ENCODE measurements at regions not wholly inside any gene's neighbourhood (a gene's known extent, or its start where the extent isn't known, plus 50 kb on each side); places are given as distances from the start of the nearest gene placed in this dataset.
"Not testable (repeated sequence)": the region's sequence is repeated elsewhere in the genome, so short reads cannot be mapped to it uniquely, and the experiment has no call there.

DNA sequence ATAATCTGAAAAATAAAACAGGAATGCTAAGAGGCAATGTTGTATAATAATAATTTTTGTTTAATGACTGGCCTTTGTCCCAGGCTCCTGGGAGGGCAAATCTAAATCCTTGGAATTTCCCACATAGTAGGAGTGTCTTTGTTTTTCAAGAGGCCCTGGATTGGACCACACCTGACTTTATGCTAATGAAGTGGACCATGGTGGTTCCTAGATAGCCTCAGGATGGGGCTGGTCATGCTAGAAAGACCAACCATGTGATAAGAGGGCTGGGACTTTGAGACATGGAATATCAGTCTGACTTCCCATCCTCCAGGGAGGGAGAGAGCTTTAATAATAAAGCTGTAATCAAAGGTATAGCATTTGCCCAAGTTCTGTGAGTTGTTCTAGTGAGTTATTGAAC is 138.2 kb upstream of the RAB4A start:
- Mint-ChIP-seq H3K36me3 (ENCODE audit: low read depth) (peaks cover 3% of the 10 kb centered on the region), H3K27me3 (ENCODE audit: low read depth) (no peaks in the 10 kb centered on the region), H3K4me3 (no peak overlapping the region), H3K4me1 (peaks cover 8% of the 10 kb centered on the region), H3K9me3 (peaks cover 10% of the 10 kb centered on the region), H3K27ac (ENCODE audit: unreplicated experiment) (no peak overlapping the region)
- DNase-seq (ENCODE audit: low read depth, low spot score), result no peak
- TF ChIP-seq, protein P1, sequence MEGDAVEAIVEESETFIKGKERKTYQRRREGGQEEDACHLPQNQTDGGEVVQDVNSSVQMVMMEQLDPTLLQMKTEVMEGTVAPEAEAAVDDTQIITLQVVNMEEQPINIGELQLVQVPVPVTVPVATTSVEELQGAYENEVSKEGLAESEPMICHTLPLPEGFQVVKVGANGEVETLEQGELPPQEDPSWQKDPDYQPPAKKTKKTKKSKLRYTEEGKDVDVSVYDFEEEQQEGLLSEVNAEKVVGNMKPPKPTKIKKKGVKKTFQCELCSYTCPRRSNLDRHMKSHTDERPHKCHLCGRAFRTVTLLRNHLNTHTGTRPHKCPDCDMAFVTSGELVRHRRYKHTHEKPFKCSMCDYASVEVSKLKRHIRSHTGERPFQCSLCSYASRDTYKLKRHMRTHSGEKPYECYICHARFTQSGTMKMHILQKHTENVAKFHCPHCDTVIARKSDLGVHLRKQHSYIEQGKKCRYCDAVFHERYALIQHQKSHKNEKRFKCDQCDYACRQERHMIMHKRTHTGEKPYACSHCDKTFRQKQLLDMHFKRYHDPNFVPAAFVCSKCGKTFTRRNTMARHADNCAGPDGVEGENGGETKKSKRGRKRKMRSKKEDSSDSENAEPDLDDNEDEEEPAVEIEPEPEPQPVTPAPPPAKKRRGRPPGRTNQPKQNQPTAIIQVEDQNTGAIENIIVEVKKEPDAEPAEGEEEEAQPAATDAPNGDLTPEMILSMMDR (conservative IDR thresholded peaks at IDR 0.05), result no peak

DNA sequence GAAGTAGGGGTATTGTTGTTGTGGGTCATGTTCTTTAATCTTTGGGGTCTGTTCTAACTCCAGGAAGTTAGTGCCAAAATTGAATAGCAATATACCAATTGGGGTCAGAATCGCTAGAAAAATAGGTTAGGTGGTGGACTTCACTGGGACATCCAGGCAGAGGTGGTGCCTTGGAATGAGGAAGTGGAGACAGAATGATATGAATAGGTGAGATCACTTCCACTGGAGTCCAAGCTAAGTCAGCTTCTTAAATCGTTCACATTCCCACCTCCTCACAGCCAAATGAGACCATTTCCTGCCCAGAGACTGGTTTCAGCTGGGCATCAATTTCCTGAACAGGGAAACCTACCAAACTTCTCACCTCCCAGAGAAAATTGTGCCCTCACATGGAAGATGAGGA is 137.8 kb upstream of the RAB4A start:
- no peak for DNase-seq (ENCODE audit: low read depth, low spot score)
- H3K9me3 Mint-ChIP-seq, result peaks cover 10% of the 10 kb centered on the region
- TF ChIP-seq, protein P1 (conservative IDR thresholded peaks at IDR 0.05), result no peak
- no peak overlapping the region for H3K27ac Mint-ChIP-seq (ENCODE audit: unreplicated experiment)
- peaks cover 2% of the 10 kb centered on the region for H3K27me3 Mint-ChIP-seq (ENCODE audit: low read depth)
- H3K4me1 Mint-ChIP-seq, result peaks cover 8% of the 10 kb centered on the region
- no peak overlapping the region for H3K4me3 Mint-ChIP-seq
- peaks cover 3% of the 10 kb centered on the region for H3K36me3 Mint-ChIP-seq (ENCODE audit: low read depth)

DNA sequence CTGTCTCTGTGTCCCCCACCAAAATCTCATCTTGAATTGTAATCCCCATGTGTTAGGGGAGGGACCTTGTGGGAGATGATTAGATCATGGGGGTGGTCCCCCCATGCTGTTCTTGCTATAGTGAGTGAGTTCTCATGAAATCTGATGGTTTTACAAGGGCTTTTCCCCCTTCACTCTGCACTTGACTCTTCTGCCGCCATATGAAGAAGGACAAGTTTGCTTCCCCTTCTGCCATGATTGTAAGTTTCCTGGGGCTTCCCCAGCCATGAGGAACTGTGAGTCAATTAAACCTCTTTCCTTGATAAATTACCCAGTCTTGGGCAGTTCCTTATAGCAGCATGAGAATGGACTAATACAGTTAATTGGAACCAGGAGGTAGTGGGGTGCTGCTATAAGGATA is 137.1 kb upstream of the RAB4A start:
- peaks cover 10% of the 10 kb centered on the region for H3K9me3 Mint-ChIP-seq
- peaks cover 3% of the 10 kb centered on the region for H3K27me3 Mint-ChIP-seq (ENCODE audit: low read depth)
- TF ChIP-seq, protein P1 (conservative IDR thresholded peaks at IDR 0.05), result no peak
- peaks cover 8% of the 10 kb centered on the region for H3K4me1 Mint-ChIP-seq
- H3K4me3 Mint-ChIP-seq, result no peak overlapping the region
- H3K36me3 Mint-ChIP-seq (ENCODE audit: low read depth), result peaks cover 3% of the 10 kb centered on the region
- no peak for DNase-seq (ENCODE audit: low read depth, low spot score)
- no peak overlapping the region for H3K27ac Mint-ChIP-seq (ENCODE audit: unreplicated experiment)

DNA sequence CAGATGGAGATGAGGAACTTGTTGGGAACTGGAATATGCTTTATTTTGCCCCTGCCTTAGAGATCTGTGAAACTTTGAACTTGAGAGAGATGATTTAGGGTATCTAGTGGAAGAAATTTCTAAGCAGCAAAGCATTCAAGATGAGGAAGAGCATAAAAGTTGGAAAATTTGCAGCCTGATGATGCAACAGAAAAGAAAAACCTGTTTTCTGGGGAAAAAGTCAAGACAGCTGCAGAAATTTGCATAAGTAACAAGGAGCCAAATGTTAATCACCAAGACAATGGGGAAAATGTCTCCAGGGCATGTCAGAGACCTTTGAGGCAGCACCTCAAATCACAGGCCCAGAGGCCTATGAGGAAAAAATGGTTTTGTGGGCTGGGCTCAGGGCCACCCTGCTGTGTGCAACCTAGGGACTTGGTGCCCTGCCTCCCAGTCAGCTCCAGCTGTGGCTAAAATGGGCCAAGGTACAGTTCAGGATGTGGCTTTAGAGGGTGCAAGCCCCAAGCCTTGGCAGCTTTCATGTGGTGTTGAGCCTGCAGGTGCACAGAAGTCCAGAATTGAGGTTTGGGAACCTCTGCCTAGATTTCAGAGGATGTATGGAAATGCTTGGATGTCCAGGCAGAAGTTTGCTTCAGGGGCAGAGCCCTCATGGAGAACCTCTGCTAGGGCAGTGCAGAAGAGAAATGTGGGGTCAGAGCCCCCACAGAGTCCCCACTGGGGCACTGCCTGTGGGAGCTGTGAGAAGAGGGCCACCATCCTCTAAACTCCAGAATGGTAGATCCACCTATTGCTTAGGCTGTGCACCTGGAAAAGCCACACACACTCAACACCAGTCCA is 136.3 kb upstream of the RAB4A start:
- H3K9me3 Mint-ChIP-seq, result peaks cover 10% of the 10 kb centered on the region
- not testable (repeated sequence) for H3K4me1 Mint-ChIP-seq; H3K4me3 Mint-ChIP-seq; H3K27me3 Mint-ChIP-seq (ENCODE audit: low read depth); H3K36me3 Mint-ChIP-seq (ENCODE audit: low read depth); H3K27ac Mint-ChIP-seq (ENCODE audit: unreplicated experiment); DNase-seq (ENCODE audit: low read depth, low spot score)

DNA sequence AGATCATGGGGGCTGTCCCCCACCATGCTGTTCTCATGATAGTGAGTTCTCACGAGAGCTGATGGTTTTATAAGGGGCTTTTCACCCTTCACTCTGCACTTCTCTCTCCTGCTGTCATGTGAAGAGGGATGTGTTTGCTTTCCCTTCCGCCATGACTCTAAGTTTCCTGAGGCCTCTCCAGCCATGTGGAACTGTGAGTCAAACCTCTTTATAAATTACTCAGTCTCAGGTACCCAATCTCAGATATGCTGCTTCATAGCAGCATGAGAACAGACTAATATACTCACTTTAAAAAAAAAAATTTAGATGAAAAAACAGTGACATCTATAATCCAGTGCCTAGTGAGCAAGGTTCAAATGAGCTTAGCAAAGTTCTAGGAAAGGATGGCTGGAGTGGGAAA is 135.1 kb upstream of the RAB4A start:
- peaks cover 10% of the 10 kb centered on the region for H3K9me3 Mint-ChIP-seq
- H3K27ac Mint-ChIP-seq (ENCODE audit: unreplicated experiment), result no peak overlapping the region
- peaks cover 3% of the 10 kb centered on the region for H3K36me3 Mint-ChIP-seq (ENCODE audit: low read depth)
- TF ChIP-seq, protein P1 (conservative IDR thresholded peaks at IDR 0.05), result no peak
- peaks cover 11% of the 10 kb centered on the region for H3K4me1 Mint-ChIP-seq
- no peak overlapping the region for H3K4me3 Mint-ChIP-seq
- DNase-seq (ENCODE audit: low read depth, low spot score), result no peak
- H3K27me3 Mint-ChIP-seq (ENCODE audit: low read depth), result peaks cover 3% of the 10 kb centered on the region

DNA sequence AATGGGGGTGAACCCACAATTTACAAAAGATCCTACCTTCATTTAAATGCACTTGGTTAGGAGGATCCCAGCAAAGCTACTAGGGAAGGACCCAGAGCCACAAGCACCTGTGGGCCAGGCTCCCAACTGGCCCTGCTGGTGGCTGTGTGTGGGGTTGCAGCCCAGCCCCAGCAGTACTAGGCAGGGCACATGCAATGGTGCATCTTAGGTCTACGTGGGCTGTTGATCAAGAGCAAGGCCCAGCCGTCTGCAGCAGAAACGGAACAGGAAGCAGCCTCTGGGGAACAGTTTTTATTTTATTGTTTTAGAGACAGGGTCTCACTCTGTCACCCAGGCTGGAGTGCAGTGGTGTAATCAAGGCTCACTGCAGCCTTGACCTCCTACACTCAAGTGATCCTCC is 134.1 kb upstream of the RAB4A start:
- Mint-ChIP-seq H3K4me3 (no peak overlapping the region), H3K27ac (ENCODE audit: unreplicated experiment) (no peak overlapping the region), H3K27me3 (ENCODE audit: low read depth) (peaks cover 3% of the 10 kb centered on the region), H3K9me3 (peaks cover 10% of the 10 kb centered on the region), H3K4me1 (peaks cover 9% of the 10 kb centered on the region), H3K36me3 (ENCODE audit: low read depth) (peaks cover 3% of the 10 kb centered on the region)
- TF ChIP-seq, protein P1 (conservative IDR thresholded peaks at IDR 0.05), result no peak
- no peak for DNase-seq (ENCODE audit: low read depth, low spot score)

Data from neural crest cell (in vitro differentiated cells).